Stimulated activated CD8-positive, alpha-beta memory T cell treated with anti-CD3 and anti-CD28 coated beads, Interleukin-12 subunit alpha, Interleukin-12 subunit beta, amount 100 ng/mL, for 1 hour (primary cell): ENCODE measurements at regions not wholly inside any gene's neighbourhood (a gene's known extent, or its start where the extent isn't known, plus 50 kb on each side); places are given as distances from the start of the nearest gene placed in this dataset.
"Not testable (repeated sequence)": the region's sequence is repeated elsewhere in the genome, so short reads cannot be mapped to it uniquely, and the experiment has no call there.

ENCODE experiments used
- DNase-seq: peaks from one replicate; pipeline ENCODE4 v3.0.0-alpha.2; 2020; ENCODE audit warnings: low read depth

- no peak for DNase-seq
Observed at GRCh38 chr7:149633976-149634945, 136.7 kb upstream of the ZNF746 start.

GRCh38 chr7:149628361-149629149 lies 130.9 kb upstream of the ZNF746 start:
- DNase-seq, result not testable (repeated sequence)

- DNase-seq, result no peak
Observed at GRCh38 chr7:149627911-149628310, 130.3 kb upstream of the ZNF746 start.

GRCh38 chr7:149626972-149627371 lies 129.4 kb upstream of the ZNF746 start:
- no peak for DNase-seq

- no peak for DNase-seq
Observed at GRCh38 chr7:149625947-149626392, 128.4 kb upstream of the ZNF746 start.

- DNase-seq, result peak; percentile 38
Observed at GRCh38 chr7:149625340-149625946, 127.8 kb upstream of the ZNF746 start.

- peak; percentile 82 for DNase-seq
Observed at GRCh38 chr7:149624419-149625339, 127.1 kb upstream of the ZNF746 start.

GRCh38 chr7:149624006-149624405 lies 126.4 kb upstream of the ZNF746 start:
- DNase-seq, result peak; percentile 16

- DNase-seq, result not testable (repeated sequence)
Observed at GRCh38 chr7:149623262-149623997, 125.8 kb upstream of the ZNF746 start.

GRCh38 chr7:149622444-149623210 lies 125.0 kb upstream of the ZNF746 start:
- DNase-seq, result no peak

- no peak for DNase-seq
Observed at GRCh38 chr7:149621776-149622175, 124.2 kb upstream of the ZNF746 start.

GRCh38 chr7:149620961-149621360 lies 123.4 kb upstream of the ZNF746 start:
- DNase-seq, result no peak

GRCh38 chr7:149616898-149617297 lies 119.3 kb upstream of the ZNF746 start:
- no peak for DNase-seq

GRCh38 chr7:149615690-149616270 lies 118.2 kb upstream of the ZNF746 start:
- no peak for DNase-seq

- no peak for DNase-seq
Observed at GRCh38 chr7:149610441-149611011, 112.9 kb upstream of the ZNF746 start.

- no peak for DNase-seq
Observed at GRCh38 chr7:149608168-149608567, 110.6 kb upstream of the ZNF746 start.

GRCh38 chr7:149607683-149608082 lies 110.1 kb upstream of the ZNF746 start:
- no peak for DNase-seq

GRCh38 chr7:149606826-149607225 lies 109.2 kb upstream of the ZNF746 start:
- no peak for DNase-seq

- DNase-seq, result no peak
Observed at GRCh38 chr7:149605696-149606095, 108.1 kb upstream of the ZNF746 start.
